Forelimb muscle (tissue), 1 donor: ENCODE measurements at regions not wholly inside any gene's neighbourhood (a gene's known extent, or its start where the extent isn't known, plus 50 kb on each side); places are given as distances from the start of the nearest gene placed in this dataset.
"Not testable (repeated sequence)": the region's sequence is repeated elsewhere in the genome, so short reads cannot be mapped to it uniquely, and the experiment has no call there.

Source experiments
- DNase-seq: peaks from one replicate; pipeline ENCODE4 v3.0.0-alpha.2; 2013; ENCODE audit warnings: low read depth

DNA sequence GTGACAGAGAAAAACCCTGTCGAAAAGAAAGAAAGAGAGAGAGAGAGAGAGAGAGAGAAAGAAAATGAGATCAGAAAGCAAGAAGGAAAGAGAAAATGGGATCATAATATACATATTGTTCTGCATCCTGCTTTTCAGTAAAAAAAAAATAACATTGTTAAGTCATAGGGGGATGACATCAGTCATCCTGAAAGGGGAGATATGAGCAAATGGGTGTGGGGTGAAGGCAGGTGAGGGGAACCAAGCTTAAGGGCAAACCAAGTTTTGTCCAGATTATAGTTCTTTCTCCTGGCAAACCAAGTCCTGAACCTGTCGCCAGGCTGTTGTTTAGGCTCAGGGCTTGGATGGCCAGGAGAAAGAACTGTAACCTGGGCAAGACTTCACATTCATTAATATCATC lies 92.6 kb upstream of the TMTC4 start:
- DNase-seq, result no peak

DNA sequence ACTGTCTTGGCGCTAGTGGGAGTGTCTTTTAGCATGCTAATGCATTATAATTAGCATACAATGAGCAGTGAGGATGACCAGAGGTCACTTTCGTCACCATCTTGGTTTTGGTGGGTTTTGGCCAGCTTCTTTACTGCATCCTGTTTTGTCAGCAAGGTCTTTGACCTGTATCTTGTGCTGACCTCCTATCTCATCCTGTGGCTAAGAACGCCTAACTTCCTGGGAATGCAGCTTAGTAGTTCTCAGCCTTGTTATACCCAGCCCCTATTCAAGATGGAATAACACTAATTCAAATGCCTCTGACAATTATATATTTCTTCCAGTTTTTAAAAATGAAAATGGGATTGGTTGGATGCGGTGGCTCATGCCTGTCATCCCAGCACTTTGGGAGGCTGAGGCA lies 92.0 kb upstream of the TMTC4 start:
- DNase-seq, result not testable (repeated sequence)

DNA sequence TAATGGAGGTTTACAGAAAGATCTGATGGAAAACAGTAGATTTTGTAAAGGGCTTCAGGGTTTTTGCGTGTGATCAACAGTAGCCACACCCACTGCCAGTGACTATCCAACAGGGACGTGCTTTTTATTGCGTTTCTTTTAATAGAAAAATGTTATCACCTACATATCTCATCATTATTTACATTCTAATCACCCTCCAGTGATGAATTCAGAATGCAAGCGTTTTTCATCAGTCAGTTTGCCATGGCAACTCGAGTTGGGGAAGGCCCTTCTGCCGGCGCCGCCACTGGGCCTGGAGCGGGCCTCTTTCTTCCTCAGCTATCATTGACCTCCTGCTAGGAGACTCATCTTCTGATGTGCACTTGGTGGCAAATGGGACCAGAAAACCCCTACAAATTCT lies 90.3 kb upstream of the TMTC4 start:
- DNase-seq, result no peak

GRCh38 chr13:100762126-100762525 lies 87.5 kb upstream of the TMTC4 start:
- DNase-seq, result not testable (repeated sequence)

DNA sequence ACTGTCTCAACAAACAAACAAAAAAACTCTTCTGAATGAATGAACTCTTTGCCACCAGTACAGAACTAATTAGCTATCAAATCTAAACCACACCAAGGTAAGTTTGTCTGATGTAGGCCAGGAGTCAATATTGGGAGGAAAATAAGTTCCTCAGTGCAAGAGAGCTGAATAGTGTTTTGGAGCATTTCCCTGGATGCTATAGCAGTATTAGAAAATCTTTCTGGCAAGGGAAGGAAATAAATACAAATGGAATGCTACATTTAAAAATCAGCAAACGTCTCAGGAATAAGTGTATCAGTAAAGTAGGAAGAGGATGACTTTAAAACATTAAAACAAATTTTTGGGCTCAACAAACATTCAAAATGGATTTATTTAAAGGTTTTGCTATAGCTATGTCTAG lies 81.3 kb upstream of the TMTC4 start:
- DNase-seq, result peak; percentile 20

DNA sequence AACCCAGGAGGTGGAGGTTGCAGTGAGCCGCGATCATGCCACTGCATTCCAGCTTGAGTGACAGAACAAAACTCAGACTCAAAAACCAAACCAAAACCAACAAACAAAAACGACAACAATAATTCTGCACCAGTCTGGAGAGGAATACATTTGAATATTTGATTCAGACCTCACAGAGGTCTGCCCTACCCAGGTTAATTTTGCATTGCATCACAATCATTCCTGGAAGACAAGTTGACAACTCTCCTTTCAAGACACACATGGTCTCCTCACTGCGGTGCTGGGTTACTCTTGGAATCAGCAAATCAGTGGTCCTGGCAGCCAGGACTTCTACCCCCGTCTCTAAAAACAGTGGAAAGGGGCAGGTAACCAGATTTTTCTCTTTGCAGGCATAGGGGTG lies 79.9 kb upstream of the TMTC4 start:
- DNase-seq, result no peak

GRCh38 chr13:100753376-100753775 lies 78.8 kb upstream of the TMTC4 start:
- DNase-seq, result no peak

DNA sequence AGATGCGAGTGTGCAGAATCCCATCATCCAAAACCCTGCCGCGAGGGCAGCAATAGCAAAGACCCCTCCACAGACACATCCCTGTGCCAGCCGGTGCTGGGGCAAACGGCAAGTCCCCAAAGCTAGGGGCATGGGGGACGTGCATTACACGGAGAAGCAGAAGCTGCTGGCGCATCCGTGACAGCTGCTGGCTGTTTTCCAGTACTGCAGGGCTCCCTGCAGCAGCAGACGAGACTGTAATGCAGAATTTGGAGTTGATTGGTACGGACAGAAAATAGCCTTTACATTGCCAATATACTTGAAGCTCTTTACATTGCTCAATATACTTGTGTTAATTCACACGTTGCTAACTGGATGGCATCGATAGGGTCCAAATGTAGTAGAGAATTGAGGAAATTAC lies 77.2 kb upstream of the TMTC4 start:
- no peak for DNase-seq

GRCh38 chr13:100746953-100747683 lies 72.5 kb upstream of the TMTC4 start:
- no peak for DNase-seq

DNA sequence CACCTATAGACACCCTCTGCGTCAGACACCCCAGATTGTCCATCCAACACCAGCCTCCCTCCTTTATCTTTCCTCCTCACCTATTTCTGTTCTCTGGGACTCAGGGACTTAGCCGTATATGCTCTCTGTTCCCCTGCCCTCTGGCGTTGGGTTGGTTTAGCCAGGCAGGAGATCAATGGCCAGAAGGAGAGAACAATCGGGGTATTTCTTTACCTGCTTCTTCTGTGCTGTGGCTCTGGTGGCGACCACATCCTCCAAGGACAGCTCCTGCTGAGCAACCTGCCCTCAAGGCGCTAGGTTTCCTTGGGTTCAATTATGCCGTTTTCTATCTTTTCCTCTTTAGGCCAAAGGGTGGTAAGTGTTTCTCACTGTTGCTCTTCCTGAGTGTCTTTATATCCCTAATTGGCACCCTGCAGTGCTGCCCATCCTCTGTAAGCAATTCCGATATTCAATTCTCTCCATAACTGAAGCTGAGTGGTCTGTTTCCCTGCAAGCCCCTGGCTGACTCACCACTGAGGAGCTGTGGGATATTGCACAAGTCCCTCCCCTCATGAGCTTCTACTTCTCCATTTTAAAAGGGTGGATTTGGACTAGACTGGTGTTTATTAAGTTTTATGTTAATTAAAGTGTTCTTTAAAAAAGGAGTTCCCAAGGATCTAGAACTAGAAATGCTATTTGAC lies 63.7 kb upstream of the TMTC4 start:
- no peak for DNase-seq

GRCh38 chr13:100735494-100735893 lies 60.9 kb upstream of the TMTC4 start:
- DNase-seq, result no peak

DNA sequence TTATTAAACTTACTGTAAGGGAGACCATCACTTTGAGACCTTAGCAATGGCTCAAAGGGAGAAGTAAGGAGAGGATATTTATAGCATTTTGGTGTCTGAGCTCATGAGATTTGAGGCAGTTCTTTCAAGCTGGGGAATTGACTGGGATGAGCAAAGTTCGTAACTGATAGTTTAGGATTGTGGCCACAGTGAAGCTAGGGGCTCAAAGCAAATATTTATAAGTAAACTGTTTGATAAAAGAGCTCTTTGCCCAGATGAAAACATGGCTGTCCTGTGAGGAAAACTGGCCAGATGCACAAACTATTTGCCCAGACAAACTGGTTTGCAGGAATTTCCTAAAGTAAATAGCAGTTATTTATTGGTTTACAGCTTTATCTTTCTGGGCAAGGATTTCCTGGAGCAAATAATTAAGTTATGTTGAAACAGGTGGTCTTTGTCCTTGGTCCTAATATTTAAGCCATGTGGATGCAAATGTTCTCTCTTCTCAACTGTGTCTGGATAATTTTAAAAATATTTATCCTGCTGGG lies 59.7 kb upstream of the TMTC4 start:
- no peak for DNase-seq

GRCh38 chr13:100733261-100733660 lies 58.7 kb upstream of the TMTC4 start:
- DNase-seq, result no peak

DNA sequence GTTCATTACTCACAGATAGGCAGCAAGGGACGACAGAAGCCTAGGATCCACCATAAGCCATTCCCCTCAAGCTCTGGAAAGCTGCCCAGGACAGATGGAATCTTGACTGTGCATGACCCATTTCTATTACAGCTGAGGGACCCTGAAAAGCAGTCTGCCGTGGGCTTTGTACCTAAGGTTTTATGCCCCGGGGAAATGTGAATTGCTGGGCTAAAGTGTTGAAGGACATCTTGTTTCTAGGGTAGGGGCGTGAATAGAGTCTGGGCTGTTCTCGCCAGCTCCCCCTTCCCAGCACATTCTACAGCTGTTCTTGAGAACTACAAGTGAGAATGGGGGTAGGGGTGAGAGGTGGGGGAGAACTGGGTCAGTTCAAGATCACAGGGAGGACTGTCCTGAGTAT lies 53.6 kb upstream of the TMTC4 start:
- no peak for DNase-seq

GRCh38 chr13:100725472-100725871 lies 50.9 kb upstream of the TMTC4 start:
- DNase-seq, result no peak

DNA sequence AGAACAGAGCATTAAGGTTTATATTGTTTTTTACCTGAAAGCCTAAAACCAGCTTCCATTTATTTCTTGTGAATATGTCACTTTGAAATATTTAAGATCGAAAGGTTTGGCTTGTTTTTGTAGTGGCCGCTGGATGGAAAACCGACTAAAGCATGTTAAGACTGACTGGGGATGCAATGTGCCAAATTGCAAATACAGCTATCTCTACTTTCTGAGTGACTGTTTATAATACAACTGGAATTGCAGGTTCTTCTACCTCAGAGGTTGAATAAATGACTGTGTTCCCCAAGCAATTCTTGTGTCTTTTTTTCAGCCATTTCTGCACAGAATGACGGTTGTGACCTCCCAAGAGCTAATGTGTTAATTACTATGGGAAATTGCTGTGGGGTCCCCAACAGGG lies 50.0 kb upstream of the TMTC4 start:
- no peak for DNase-seq
